Fibroblast of mammary gland (primary cell): ENCODE measurements at regions not wholly inside any gene's neighbourhood (a gene's known extent, or its start where the extent isn't known, plus 50 kb on each side); places are given as distances from the start of the nearest gene placed in this dataset.
"Not testable (repeated sequence)": the region's sequence is repeated elsewhere in the genome, so short reads cannot be mapped to it uniquely, and the experiment has no call there.

Source experiments
- DNase-seq: peaks from one replicate; pipeline ENCODE4 v3.0.0-alpha.2; 2010; ENCODE audit warnings: low read depth
- H3K4me3 ChIP-seq: 2 replicates; pipeline ENCODE4 v1.5.1; 2011; ENCODE audit warnings: low read depth, mild to moderate bottlenecking, low read length, moderate library complexity; ENCODE audit not compliant: control insufficient read depth
- CTCF ChIP-seq: conservative IDR thresholded peaks from 2 replicates; pipeline ENCODE4 v1.5.1; 2011; ENCODE audit warnings: low read depth, low read length, inconsistent platforms; ENCODE audit not compliant: control insufficient read depth, insufficient read depth

- TF ChIP-seq CTCF, result no peak
- H3K4me3 ChIP-seq, result no peak overlapping the region
- no peak for DNase-seq
Measured at GRCh38 chr15:70514251-70514650, 249.1 kb downstream of the UACA start.

GRCh38 chr15:70513819-70514218 lies 249.5 kb downstream of the UACA start:
- H3K4me3 ChIP-seq, result no peak overlapping the region
- DNase-seq, result no peak
- TF ChIP-seq CTCF, result no peak

- H3K4me3 ChIP-seq, result no peak overlapping the region
- DNase-seq, result peak; percentile 70
- TF ChIP-seq CTCF, result peak; percentile 94
Measured at GRCh38 chr15:70512772-70513362, 250.5 kb downstream of the UACA start.

GRCh38 chr15:70511972-70512587 lies 251.3 kb downstream of the UACA start:
- H3K4me3 ChIP-seq, DNase-seq: not testable (repeated sequence)

- no peak overlapping the region for H3K4me3 ChIP-seq
- DNase-seq, result no peak
- no peak for TF ChIP-seq CTCF
Measured at GRCh38 chr15:70510433-70510832, 252.9 kb downstream of the UACA start.

GRCh38 chr15:70509731-70510143 lies 253.6 kb downstream of the UACA start:
- no peak for TF ChIP-seq CTCF
- H3K4me3 ChIP-seq, result no peak overlapping the region
- no peak for DNase-seq

- TF ChIP-seq CTCF, result no peak
- no peak for DNase-seq
- H3K4me3 ChIP-seq, result no peak overlapping the region
Measured at GRCh38 chr15:70509282-70509662, 254.1 kb downstream of the UACA start.
